ENCODE measurements at regions not wholly inside any gene's neighbourhood (a gene's known extent, or its start where the extent isn't known, plus 50 kb on each side); places are given as distances from the start of the nearest gene placed in this dataset.

DNA sequence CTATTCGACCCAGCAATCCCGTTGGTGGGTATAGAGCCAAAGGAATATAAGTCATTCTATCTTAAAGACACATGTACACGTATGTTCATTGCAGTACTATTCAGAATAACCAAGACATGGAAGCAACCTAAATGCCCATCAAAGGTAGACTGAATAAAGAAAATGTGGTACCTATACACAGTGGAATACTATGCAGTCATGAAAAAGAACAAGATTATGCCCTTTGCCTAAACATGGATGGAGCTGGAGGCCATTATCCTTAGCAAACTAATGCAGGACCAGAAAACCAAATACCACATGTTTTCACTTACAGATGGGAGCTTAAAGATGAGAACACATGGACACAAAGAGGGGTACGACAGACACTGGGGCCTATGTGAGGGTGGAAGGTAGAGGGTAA, 845.3 kb downstream of the TYW1 start:
- no peak for FAIRE-seq
- DNase-seq (ENCODE audit: low read depth) = no peak

DNA sequence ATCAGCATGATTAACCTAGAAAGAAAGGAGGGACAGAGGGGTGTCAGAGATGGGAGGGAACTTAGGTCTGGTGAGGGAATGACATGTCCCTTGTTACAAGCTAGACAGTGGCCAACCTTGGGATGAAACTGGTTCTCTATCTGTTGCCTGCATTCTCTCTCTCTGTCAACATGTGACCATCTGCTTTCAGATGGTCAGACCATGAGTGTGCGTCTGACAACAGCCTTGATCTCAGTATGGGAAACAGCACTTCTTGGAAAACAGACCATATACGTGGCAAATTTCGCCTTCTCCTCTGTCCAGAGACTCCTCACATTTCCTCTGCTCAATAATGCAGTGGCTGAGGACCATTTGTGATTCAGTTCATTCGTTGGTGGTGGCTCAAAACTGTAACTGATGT, 845.9 kb downstream of the TYW1 start:
- DNase-seq (ENCODE audit: low read depth) (no peak), FAIRE-seq (no peak)
- Histone ChIP-seq H3K27me3 (ENCODE audit: control insufficient read depth, insufficient read depth, low read length) (no peaks in the 10 kb centered on the region), H3K4me3 (ENCODE audit: low read depth, low read length) (no peak overlapping the region), H3K36me3 (ENCODE audit: control insufficient read depth, insufficient read depth, low read length) (no peaks in the 10 kb centered on the region)
- TF ChIP-seq, protein P1, sequence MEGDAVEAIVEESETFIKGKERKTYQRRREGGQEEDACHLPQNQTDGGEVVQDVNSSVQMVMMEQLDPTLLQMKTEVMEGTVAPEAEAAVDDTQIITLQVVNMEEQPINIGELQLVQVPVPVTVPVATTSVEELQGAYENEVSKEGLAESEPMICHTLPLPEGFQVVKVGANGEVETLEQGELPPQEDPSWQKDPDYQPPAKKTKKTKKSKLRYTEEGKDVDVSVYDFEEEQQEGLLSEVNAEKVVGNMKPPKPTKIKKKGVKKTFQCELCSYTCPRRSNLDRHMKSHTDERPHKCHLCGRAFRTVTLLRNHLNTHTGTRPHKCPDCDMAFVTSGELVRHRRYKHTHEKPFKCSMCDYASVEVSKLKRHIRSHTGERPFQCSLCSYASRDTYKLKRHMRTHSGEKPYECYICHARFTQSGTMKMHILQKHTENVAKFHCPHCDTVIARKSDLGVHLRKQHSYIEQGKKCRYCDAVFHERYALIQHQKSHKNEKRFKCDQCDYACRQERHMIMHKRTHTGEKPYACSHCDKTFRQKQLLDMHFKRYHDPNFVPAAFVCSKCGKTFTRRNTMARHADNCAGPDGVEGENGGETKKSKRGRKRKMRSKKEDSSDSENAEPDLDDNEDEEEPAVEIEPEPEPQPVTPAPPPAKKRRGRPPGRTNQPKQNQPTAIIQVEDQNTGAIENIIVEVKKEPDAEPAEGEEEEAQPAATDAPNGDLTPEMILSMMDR (IDR thresholded peaks at IDR 0.05; ENCODE audit: insufficient read depth, low read length, severe bottlenecking) = no peak

More for the DNA sequence above, 845.3 kb downstream of the TYW1 start:
- no peaks in the 10 kb centered on the region for H3K27me3 ChIP-seq (ENCODE audit: control insufficient read depth, insufficient read depth, low read length)
- TF ChIP-seq, protein P1 (IDR thresholded peaks at IDR 0.05; ENCODE audit: insufficient read depth, low read length, severe bottlenecking) = no peak
- H3K4me3 ChIP-seq (ENCODE audit: low read depth, low read length) = no peak overlapping the region
- no peaks in the 10 kb centered on the region for H3K36me3 ChIP-seq (ENCODE audit: control insufficient read depth, insufficient read depth, low read length)

DNA sequence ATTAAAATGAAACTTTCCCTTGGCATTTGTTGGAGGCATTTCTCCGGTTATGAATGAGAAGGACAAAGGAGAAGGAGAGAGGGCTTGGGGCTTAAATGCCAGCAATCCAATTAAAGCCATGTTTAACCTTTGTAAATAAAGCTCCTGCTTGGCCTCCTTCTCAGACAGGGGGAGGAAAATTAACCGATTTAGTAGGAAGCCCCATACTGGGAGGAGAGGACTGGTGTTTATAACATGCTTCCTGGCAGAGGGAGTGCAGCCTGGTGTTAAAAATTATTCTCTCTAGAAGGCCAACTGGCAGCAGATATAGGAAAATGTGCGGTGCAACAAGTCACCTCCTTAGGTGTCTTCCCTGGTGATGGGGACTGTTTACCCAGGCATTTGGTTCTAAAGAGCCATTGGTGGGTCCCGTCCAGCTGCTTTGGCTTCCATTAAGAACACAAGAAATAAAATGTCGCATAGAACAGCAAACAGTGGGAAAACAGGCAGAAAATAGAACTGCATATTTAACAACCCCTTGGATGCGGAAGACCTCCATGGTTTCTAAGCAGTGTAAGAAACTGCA, 846.5 kb downstream of the TYW1 start:
- FAIRE-seq (no peak), DNase-seq (ENCODE audit: low read depth) (no peak)
- TF ChIP-seq, protein P1 (IDR thresholded peaks at IDR 0.05; ENCODE audit: insufficient read depth, low read length, severe bottlenecking) = no peak
- Histone ChIP-seq H3K36me3 (ENCODE audit: control insufficient read depth, insufficient read depth, low read length) (no peaks in the 10 kb centered on the region), H3K4me3 (ENCODE audit: low read depth, low read length) (no peak overlapping the region), H3K27me3 (ENCODE audit: control insufficient read depth, insufficient read depth, low read length) (no peaks in the 10 kb centered on the region)

DNA sequence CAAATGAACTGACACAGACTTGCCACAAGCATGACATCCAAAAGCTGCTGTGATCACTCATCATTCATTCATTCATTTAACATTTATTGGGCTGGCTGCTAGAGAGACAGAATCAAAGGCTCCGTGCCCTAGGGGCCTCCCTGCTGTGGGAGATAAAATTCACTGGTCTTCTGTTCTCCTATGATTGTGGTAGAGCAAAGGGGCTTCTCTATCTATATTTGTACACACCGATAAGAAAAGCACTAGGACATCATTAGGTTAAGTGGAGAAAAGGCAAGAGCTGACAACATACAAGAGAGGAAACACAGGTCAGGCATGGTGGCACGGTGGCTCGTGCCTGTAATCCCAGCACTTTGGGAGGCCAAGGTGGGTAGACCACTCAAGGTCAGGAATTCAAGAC, 847.0 kb downstream of the TYW1 start:
- DNase-seq (ENCODE audit: low read depth) (no peak), FAIRE-seq (no peak)
- Histone ChIP-seq H3K4me3 (ENCODE audit: low read depth, low read length) (no peak overlapping the region), H3K36me3 (ENCODE audit: control insufficient read depth, insufficient read depth, low read length) (no peaks in the 10 kb centered on the region), H3K27me3 (ENCODE audit: control insufficient read depth, insufficient read depth, low read length) (no peaks in the 10 kb centered on the region)
- TF ChIP-seq, protein P1 (IDR thresholded peaks at IDR 0.05; ENCODE audit: insufficient read depth, low read length, severe bottlenecking) = no peak

DNA sequence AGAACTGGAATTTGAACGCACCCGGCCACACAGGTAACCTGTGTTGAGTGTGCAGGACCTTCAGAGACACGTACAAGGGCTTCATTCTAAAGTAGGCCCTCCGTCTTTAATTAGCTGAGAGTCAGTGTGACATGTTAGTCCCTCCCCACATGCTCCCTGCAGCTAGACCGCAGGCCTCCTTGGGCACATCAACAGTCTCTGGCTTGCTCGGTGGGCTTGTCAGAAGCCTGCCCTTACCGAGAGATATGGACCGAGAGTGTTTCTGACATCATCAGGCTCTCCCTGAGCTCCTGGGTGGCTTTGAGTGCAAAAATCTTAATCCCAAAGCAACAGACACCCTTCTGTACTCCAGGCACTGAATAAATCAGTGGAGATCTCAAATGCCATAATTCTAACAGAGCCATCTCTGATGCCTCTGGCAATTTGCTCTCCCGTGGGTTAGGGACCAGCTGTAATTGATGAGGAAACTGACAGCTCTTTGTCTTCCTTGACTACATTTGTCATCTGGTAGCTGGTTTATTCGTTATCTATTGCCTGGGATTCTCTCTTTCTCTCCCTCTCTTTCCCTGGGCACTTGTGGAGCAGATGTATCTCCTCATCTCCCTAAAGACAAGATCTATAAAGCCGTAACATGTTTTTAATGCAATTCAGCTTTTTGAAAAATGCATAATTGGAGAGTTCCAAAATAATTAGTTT, 850.6 kb downstream of the TYW1 start:
- TF ChIP-seq, protein P1 (IDR thresholded peaks at IDR 0.05; ENCODE audit: insufficient read depth, low read length, severe bottlenecking) = no peak
- H3K27me3 ChIP-seq (ENCODE audit: control insufficient read depth, insufficient read depth, low read length) = no peaks in the 10 kb centered on the region
- H3K4me3 ChIP-seq (ENCODE audit: low read depth, low read length) = no peak overlapping the region
- DNase-seq (ENCODE audit: low read depth) (no peak), FAIRE-seq (no peak)
- H3K36me3 ChIP-seq (ENCODE audit: control insufficient read depth, insufficient read depth, low read length) = no peaks in the 10 kb centered on the region
